Astrocyte of the spinal cord (primary cell): ENCODE measurements at regions not wholly inside any gene's neighbourhood (a gene's known extent, or its start where the extent isn't known, plus 50 kb on each side); places are given as distances from the start of the nearest gene placed in this dataset.

Experiments used
- DNase-seq: peaks from one replicate; pipeline ENCODE4 v3.0.0; 2011; ENCODE audit warnings: low read depth, low spot score
- H3K4me3 ChIP-seq: 2 replicates; pipeline ENCODE4 v1.5.1; 2011; ENCODE audit warnings: low read depth, mild to moderate bottlenecking, low read length, moderate library complexity
- in situ Hi-C: cut with HindIII; loops from 2 replicates; pipeline ENCODE4 v1.10.0; 2017; ENCODE audit warnings: low sequenced_read_pairs
- TF ChIP-seq, protein P1 (sequence below): IDR thresholded peaks from 2 replicates; pipeline ENCODE4 v1.5.1; 2012; ENCODE audit warnings: low read depth, mild to moderate bottlenecking, low read length, inconsistent platforms

DNA sequence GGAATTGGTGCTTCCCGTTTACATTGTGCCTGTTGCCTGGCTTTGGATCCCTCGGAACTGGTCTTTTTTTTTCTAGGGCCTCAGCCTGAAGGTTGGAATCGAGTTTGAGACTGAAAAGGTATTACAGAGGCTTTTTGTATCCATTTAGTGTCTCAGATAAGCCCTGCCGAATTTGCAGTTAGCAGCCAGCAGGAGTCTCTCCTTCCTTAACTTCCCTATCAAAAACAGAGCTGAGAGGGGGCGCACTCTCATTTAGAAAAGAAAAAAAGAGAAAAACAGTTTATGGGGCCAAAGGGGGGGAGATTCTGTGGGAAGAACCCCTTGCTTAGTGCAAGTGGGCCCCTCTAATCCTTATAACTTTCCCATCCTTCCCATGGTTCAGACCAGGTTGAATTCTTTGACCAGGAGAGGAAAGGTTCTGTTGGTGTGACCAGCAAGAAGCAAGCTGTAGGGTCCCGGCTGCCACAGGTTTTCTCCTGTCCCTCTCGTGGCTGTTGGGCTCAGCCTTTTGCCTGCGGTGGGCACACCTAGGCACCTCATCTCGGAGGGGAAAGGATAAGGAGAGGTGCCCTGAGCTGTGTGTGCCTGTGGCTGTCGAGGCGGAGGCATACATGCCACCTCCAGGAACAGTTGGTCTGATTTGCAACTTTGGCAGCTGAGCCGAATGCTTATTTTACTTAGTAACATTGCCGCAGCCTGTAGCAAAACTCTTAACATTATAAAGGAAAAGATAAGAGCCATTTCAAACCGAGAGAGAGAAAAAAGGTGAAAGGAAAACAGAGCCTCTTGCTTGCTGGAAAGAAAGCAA, 565.0 kb upstream of the CNTN5 start:
- no peak for DNase-seq
- in situ Hi-C loops: no loop called here
- H3K4me3 ChIP-seq: no peak overlapping the region
- TF ChIP-seq, protein P1, sequence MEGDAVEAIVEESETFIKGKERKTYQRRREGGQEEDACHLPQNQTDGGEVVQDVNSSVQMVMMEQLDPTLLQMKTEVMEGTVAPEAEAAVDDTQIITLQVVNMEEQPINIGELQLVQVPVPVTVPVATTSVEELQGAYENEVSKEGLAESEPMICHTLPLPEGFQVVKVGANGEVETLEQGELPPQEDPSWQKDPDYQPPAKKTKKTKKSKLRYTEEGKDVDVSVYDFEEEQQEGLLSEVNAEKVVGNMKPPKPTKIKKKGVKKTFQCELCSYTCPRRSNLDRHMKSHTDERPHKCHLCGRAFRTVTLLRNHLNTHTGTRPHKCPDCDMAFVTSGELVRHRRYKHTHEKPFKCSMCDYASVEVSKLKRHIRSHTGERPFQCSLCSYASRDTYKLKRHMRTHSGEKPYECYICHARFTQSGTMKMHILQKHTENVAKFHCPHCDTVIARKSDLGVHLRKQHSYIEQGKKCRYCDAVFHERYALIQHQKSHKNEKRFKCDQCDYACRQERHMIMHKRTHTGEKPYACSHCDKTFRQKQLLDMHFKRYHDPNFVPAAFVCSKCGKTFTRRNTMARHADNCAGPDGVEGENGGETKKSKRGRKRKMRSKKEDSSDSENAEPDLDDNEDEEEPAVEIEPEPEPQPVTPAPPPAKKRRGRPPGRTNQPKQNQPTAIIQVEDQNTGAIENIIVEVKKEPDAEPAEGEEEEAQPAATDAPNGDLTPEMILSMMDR: no peak

GRCh38 chr11:98456308-98456680, 564.5 kb upstream of the CNTN5 start:
- in situ Hi-C loops: no loop called here
- DNase-seq: no peak
- H3K4me3 ChIP-seq: no peak overlapping the region

DNA sequence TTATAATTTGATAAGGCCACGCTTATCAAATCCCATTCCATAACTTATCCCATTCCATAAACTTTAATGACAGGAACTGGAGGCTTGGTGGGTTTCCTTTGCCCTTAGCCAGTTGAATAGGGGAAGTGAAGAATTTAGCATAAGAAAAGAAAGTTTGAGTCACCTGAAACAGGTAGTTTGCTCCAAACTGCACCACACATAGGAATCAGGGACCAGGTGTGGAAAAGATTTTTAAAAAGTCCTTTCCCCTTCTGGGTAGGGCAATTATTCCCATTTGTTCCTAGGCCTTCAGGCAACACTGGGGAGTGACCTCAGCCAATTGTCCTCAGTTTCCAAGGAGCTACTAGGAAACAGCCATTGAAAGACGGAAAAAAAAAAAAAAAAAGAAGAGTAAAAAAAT, 525.7 kb upstream of the CNTN5 start:
- in situ Hi-C loops: no loop called here
- no peak for DNase-seq
- TF ChIP-seq, protein P1: no peak
- H3K4me3 ChIP-seq: no peak overlapping the region

More at GRCh38 chr11:98456308-98456680, 564.5 kb upstream of the CNTN5 start:
- TF ChIP-seq, protein P1: no peak

GRCh38 chr11:98495601-98496000, 525.1 kb upstream of the CNTN5 start:
- TF ChIP-seq, protein P1: no peak
- in situ Hi-C loops: no loop called here
- no peak overlapping the region for H3K4me3 ChIP-seq
- DNase-seq: no peak

DNA sequence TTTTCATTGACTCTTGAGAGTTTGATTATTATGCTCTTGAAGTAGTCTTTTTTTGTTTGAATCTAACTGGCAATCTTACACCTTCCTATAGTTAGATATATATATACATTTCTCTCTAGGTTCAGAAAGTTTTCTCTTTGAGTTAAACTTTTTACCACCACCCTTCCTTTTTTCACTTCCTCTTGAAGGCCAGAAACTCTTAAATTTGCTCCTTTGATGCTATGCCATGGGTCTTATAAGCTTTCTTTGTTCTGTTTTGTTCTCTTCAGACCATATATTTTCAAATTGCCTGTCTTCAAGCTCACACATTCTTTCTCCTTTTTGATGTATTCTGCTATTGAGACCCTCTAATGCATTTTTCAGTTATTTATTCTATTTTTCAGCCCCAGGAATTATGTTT, 513.5 kb upstream of the CNTN5 start:
- in situ Hi-C loops: no loop called here
- TF ChIP-seq, protein P1: no peak
- no peak overlapping the region for H3K4me3 ChIP-seq
- DNase-seq: no peak

DNA sequence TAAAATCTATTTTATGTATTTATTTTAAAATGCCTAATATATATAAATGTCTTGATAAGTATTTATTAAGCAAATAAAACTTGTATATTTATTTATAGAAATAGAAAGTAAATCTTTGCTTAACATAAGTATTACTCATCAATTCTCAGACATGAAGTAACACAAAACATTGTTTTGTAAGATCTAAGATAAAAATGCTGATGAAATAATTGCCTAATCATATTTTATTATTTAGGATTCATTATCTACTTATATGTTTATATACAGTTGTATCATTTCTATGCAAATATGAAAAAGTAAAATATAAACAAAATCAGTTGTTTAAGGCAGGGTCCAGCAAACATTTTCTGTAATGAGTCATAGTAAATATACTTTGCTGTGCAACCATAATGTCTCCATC, 507.8 kb upstream of the CNTN5 start:
- H3K4me3 ChIP-seq: no peak overlapping the region
- DNase-seq: no peak
- in situ Hi-C loops: no loop called here
- TF ChIP-seq, protein P1: no peak

GRCh38 chr11:98531576-98531975, 489.2 kb upstream of the CNTN5 start:
- no peak overlapping the region for H3K4me3 ChIP-seq
- in situ Hi-C loops: no loop called here
- DNase-seq: no peak
- TF ChIP-seq, protein P1: no peak
